SU-DHL-6 (cell line): ENCODE measurements at regions not wholly inside any gene's neighbourhood (a gene's known extent, or its start where the extent isn't known, plus 50 kb on each side); places are given as distances from the start of the nearest gene placed in this dataset.

Source experiments
- EZH2phosphoT487 ChIP-seq: fragments of 200-600 bp; sonication (generic), shearing (Covaris generic); conservative IDR thresholded peaks from 2 replicates; pipeline ENCODE4 v1.6.1; 2018; ENCODE audit warnings: mild to moderate bottlenecking, antibody characterized with exemption, low read length, moderate library complexity, mixed read lengths
- TF ChIP-seq, protein P1 (sequence below): fragments of 200-600 bp; sonication (generic); IDR thresholded peaks from one replicate; pipeline ENCODE4 v1.5.1; 2017; ENCODE audit warnings: antibody characterized with exemption, mild to moderate bottlenecking, low read length, moderate library complexity; ENCODE audit not compliant: insufficient read depth, poor library complexity, severe bottlenecking

DNA sequence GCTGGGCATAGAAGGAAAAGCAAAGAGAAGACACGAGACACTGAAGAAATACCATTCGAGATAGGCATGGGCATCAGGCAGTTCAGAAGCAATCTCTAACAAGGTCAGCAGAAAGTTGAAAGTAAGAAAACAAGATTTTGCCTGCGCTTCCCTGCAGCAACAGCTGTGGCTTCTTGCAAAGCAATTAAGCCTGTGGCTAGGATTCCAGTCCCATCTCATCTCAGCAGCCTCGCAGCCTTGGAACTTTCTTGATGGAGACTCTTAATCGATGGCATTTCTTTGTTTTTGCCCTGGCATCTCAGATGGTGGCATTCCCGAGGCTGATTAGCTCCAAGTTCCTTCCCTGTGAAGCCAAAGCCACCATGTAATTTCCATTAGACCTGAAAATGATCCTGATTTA is 64.6 kb upstream of the SPAG17 start:
- TF ChIP-seq, protein P1, sequence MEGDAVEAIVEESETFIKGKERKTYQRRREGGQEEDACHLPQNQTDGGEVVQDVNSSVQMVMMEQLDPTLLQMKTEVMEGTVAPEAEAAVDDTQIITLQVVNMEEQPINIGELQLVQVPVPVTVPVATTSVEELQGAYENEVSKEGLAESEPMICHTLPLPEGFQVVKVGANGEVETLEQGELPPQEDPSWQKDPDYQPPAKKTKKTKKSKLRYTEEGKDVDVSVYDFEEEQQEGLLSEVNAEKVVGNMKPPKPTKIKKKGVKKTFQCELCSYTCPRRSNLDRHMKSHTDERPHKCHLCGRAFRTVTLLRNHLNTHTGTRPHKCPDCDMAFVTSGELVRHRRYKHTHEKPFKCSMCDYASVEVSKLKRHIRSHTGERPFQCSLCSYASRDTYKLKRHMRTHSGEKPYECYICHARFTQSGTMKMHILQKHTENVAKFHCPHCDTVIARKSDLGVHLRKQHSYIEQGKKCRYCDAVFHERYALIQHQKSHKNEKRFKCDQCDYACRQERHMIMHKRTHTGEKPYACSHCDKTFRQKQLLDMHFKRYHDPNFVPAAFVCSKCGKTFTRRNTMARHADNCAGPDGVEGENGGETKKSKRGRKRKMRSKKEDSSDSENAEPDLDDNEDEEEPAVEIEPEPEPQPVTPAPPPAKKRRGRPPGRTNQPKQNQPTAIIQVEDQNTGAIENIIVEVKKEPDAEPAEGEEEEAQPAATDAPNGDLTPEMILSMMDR = no peak
- no peak for TF ChIP-seq EZH2phosphoT487
